Psoas muscle (tissue), 7 donors: ENCODE measurements at regions not wholly inside any gene's neighbourhood (a gene's known extent, or its start where the extent isn't known, plus 50 kb on each side); places are given as distances from the start of the nearest gene placed in this dataset.

Experiments used
- ATAC-seq, 4 donors: fragments of 200-7000 bp; cut with Tn5 transposase; one replicate each; pipeline ENCODE4 v1.9.1; 2020; ENCODE audit warnings: moderate library complexity in 3 of 4, mild to moderate bottlenecking in 2 of 4
- DNase-seq, 2 donors: peaks; one replicate each; pipeline ENCODE4 v3.0.0-alpha.2; 2020
- H3K27ac ChIP-seq: fragments of 200-600 bp; one replicate; pipeline ENCODE4 v1.8.0; 2022
- H3K27me3 ChIP-seq, 3 donors: fragments of 200-600 bp in 1 of 3; one replicate each; pipeline versions ENCODE4 v1.6.1 to v1.8.0; 2013 to 2022; ENCODE audit warnings: low read length in 2 of 3, mild to moderate bottlenecking in 2 of 3, moderate library complexity in 1 of 3; ENCODE audit not compliant: insufficient read depth in 3 of 3
- H3K36me3 ChIP-seq, 2 donors: fragments of 200-600 bp in 1 of 2; one replicate each; pipeline versions ENCODE4 v1.6.1 to v1.8.0; 2013 to 2022; ENCODE audit warnings: low read depth in 1 of 2, mild to moderate bottlenecking in 1 of 2, moderate library complexity in 1 of 2; ENCODE audit not compliant: insufficient read depth in 1 of 2
- H3K4me1 ChIP-seq: fragments of 200-600 bp; one replicate; pipeline ENCODE4 v1.8.0; 2022
- H3K4me3 ChIP-seq: fragments of 200-600 bp; one replicate; pipeline ENCODE4 v1.8.0; 2022; ENCODE audit warnings: mild to moderate bottlenecking
- H3K9me3 ChIP-seq: fragments of 200-600 bp; one replicate; pipeline ENCODE4 v1.8.0; 2022
- WGBS, 3 donors: extraction: QIAGEN DNeasy Blood & Tissue Kit; methylation state at CpG; one replicate each; pipeline versions ENCODE4 v1.1.6 to v1.1.7; 2013; 5-methylcytosine and 5-hydroxymethylcytosine counted together
- intact Hi-C, 2 donors: fragments of 100-400 bp; cut with DNase I; formaldehyde crosslinking; loops; one replicate each; pipeline versions ENCODE4 v1.11.0 to v1.14.2; 2022
- TF ChIP-seq, protein P1 (sequence below): fragments of 200-600 bp; IDR thresholded peaks from one replicate; pipeline ENCODE4 v1.8.0; 2022; ENCODE audit warnings: antibody characterized with exemption
- donor health status: healthy with polysubstance abuse.
- donor health status: DM: no; HTN: no; CAD: no; lungs with moderate emphysema.
- donor health status: Bipolar disorder and iron deficiency.
- donor health status: healthy.
- donor health status: DM: yes; HTN: yes; CAD: no.
- donor health status: DM: no; HTN: no; CAD: no.
- donor health status: DM: yes; HTN: yes; CAD: no.

DNA sequence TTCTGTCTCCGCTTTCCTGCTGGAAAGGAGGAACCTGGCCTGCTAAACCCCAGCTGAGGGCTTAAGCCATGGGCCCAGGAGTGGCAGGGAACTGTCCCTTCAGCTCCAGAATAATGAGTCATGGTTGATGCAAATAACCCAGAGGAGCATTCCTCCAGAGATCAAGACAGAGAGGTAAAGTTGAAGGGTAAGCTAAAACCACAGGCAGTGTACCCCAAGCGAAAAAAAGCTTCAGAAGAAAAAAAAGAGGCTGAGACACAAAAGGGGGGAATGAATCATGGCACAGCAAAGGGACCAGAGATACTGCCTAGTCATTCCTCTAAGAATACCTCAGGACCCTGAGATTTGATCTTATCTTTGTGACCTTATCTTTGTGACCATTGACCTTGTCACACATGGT is 199.5 kb upstream of the TAS2R1 start:
- WGBS, 3 donors = 88 to 92% (median 89%) methylated on average over 2 of the region's 2 CpGs
- no peaks in the 10 kb centered on the region for H3K4me1 ChIP-seq
- no peaks in the 10 kb centered on the region for H3K9me3 ChIP-seq
- H3K4me3 ChIP-seq = no peak overlapping the region
- no peak for DNase-seq
- TF ChIP-seq, protein P1, sequence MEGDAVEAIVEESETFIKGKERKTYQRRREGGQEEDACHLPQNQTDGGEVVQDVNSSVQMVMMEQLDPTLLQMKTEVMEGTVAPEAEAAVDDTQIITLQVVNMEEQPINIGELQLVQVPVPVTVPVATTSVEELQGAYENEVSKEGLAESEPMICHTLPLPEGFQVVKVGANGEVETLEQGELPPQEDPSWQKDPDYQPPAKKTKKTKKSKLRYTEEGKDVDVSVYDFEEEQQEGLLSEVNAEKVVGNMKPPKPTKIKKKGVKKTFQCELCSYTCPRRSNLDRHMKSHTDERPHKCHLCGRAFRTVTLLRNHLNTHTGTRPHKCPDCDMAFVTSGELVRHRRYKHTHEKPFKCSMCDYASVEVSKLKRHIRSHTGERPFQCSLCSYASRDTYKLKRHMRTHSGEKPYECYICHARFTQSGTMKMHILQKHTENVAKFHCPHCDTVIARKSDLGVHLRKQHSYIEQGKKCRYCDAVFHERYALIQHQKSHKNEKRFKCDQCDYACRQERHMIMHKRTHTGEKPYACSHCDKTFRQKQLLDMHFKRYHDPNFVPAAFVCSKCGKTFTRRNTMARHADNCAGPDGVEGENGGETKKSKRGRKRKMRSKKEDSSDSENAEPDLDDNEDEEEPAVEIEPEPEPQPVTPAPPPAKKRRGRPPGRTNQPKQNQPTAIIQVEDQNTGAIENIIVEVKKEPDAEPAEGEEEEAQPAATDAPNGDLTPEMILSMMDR = no peak
- H3K27ac ChIP-seq = no peak overlapping the region
- intact Hi-C loops = no loop called here
- no peaks in the 10 kb centered on the region for H3K36me3 ChIP-seq
- no peak for ATAC-seq
- H3K27me3 ChIP-seq = no peaks in the 10 kb centered on the region

DNA sequence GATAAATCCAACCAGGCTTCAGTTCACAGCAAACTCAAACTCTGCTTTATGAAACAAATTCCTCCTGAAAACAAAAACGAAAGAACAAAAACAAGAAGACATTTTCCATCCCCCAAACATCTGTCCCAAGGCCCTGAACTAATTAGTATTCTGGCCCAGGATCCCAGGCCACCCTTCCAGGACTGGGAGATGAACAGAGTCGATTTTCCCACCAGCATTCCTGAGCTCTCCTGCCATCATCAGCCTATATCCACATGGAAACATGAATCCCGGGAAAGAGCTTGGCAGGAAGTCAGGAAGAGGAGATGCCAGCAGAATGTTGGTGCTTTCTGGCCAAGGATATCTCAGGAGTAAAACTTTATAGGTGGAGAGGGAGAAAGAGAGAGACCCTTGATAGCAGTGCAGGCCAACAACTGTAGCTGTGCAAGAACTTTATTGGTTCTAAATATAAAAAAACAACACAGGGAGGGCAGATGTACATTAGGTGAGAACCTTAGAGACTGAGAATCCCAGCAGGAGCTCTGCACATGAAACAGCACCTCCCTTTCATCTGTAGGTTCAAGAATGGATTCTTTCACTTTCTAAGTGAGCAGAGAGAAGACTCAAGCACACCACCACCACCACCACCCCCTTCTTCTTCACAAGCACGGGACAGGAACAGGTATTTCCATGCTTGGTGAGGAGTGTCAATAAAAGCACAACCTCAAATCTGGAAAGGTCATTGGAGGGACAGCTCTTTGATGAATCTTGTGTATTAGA is 190.7 kb upstream of the TAS2R1 start:
- intact Hi-C loops = no loop called here
- H3K36me3 ChIP-seq = no peaks in the 10 kb centered on the region
- no peaks in the 10 kb centered on the region for H3K4me1 ChIP-seq
- no peaks in the 10 kb centered on the region for H3K9me3 ChIP-seq
- H3K27me3 ChIP-seq = no peaks in the 10 kb centered on the region
- H3K4me3 ChIP-seq = no peak overlapping the region
- TF ChIP-seq, protein P1 = no peak
- 21 to 24% (median 23%) methylated on average over 4 of the region's 4 CpGs for WGBS, 3 donors
- DNase-seq = no peak
- ATAC-seq = no peak
- H3K27ac ChIP-seq = no peak overlapping the region

DNA sequence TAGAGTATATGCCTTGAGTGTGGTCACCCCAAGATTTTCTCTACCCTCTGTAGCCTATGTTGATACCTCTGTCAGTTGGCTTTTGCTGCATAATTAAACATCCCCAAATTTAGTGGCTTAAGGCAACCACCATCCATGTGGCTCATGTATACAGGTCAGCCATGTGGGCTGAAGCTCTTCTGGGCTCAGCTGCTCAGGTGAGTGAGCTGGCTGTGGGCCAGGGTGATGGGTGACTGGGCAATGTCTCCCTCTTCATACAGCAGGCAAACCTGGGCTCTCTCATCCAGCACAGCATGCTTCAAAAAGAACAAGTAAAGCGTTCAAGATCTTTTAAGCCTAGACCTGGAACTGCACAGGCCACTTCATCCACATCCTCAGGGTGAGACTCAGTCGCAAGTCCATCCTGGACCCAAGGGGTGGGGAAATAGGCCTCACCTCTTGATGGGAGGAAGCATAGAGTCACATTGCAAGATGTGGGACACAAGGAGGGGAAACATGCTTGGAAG is 188.2 kb upstream of the TAS2R1 start:
- intact Hi-C loops = no loop called here
- Histone ChIP-seq H3K27ac (no peak overlapping the region), H3K36me3 (no peaks in the 10 kb centered on the region), H3K27me3 (no peaks in the 10 kb centered on the region), H3K4me1 (no peaks in the 10 kb centered on the region), H3K9me3 (no peaks in the 10 kb centered on the region), H3K4me3 (no peak overlapping the region)
- WGBS, 3 donors = 74 to 87% (median 83%) methylated on average over 2 of the region's 2 CpGs
- ATAC-seq (no peak), DNase-seq (no peak)
- TF ChIP-seq, protein P1 = no peak

GRCh38 chr5:9817819-9818218 is 187.7 kb upstream of the TAS2R1 start:
- no peak for ATAC-seq
- TF ChIP-seq, protein P1 = no peak
- 73 to 82% (median 79%) methylated on average over 4 of the region's 4 CpGs for WGBS, 3 donors
- intact Hi-C loops = no loop called here
- DNase-seq = no peak
- no peaks in the 10 kb centered on the region for H3K36me3 ChIP-seq
- H3K9me3 ChIP-seq = no peaks in the 10 kb centered on the region
- no peaks in the 10 kb centered on the region for H3K27me3 ChIP-seq
- H3K27ac ChIP-seq = no peak overlapping the region
- H3K4me3 ChIP-seq = no peak overlapping the region
- no peaks in the 10 kb centered on the region for H3K4me1 ChIP-seq

DNA sequence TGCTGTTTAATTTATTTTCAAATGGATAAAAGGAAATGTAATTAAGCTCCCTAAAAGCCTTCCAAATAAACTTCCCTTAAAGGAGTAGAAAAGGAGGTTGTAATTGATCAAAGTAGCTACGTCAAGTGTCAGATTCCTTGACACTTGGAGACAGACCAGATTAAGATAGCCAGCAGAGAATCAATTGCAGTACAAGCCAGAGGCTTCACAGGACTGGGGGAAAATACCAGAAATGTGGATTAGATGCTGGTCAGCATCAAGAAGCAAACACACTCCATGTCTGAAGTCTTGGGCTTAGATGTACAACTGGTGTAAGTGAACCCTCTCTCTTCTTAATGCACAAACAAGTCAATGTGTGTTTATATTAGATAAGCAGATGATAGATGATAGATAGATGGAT is 184.9 kb upstream of the TAS2R1 start:
- intact Hi-C loops = no loop called here
- DNase-seq (no peak), ATAC-seq (no peak)
- Histone ChIP-seq H3K9me3 (no peaks in the 10 kb centered on the region), H3K27ac (no peak overlapping the region), H3K4me1 (no peaks in the 10 kb centered on the region), H3K4me3 (no peak overlapping the region), H3K36me3 (no peaks in the 10 kb centered on the region), H3K27me3 (no peaks in the 10 kb centered on the region)
- TF ChIP-seq, protein P1 = no peak
- 78 to 84% (median 83%) methylated on average over 1 of the region's 1 CpG for WGBS, 3 donors
